GM18867 (cell line): ENCODE measurements at regions not wholly inside any gene's neighbourhood (a gene's known extent, or its start where the extent isn't known, plus 50 kb on each side); places are given as distances from the start of the nearest gene placed in this dataset.

ENCODE experiments used
- ATAC-seq: cut with Tn5 transposase; IDR thresholded peaks from one replicate; pipeline ENCODE4 v1.9.1; 2021; ENCODE audit warnings: mild to moderate bottlenecking, moderate library complexity; ENCODE audit not compliant: unreplicated experiment

GRCh38 chr10:2982146-2982545 lies 85.2 kb upstream of the PFKP start:
- no peak for ATAC-seq

GRCh38 chr10:2981361-2981801 lies 86.0 kb upstream of the PFKP start:
- ATAC-seq: no peak

DNA sequence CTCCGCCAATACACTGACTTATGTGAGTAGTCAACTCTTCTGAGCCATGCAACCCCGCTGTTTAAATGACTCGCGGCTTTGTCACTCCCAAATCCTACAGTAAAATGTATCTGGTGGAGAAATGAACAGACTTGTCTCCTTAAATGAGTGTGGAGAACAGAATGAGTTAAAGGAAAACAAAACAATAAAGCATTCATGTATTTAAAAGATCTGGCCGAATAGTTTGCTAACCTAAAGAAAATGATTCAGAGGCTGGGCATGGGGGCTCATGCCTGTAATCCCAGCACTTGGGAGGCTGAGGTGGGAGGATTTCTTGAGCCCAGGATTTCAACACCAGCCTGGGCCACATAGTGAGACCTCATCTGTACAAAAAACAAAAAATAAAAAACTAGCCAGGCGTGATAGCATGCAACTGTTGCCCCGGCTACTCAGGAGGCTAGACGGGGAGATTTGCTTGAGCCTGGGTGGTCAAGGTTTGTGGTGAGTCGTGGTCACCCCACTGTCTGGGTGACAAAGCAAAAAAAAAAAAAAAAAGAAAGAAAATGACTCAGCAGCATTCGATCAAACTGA lies 86.5 kb upstream of the PFKP start:
- ATAC-seq: no peak

GRCh38 chr10:2980116-2980515 lies 87.2 kb upstream of the PFKP start:
- no peak for ATAC-seq

- no peak for ATAC-seq
Observed at GRCh38 chr10:2979306-2979705, 88.0 kb upstream of the PFKP start.

GRCh38 chr10:2978574-2979273 lies 88.6 kb upstream of the PFKP start:
- peak; percentile 50 for ATAC-seq

GRCh38 chr10:2978111-2978510 lies 89.2 kb upstream of the PFKP start:
- peak; percentile 73 for ATAC-seq

GRCh38 chr10:2974503-2975207 lies 92.7 kb upstream of the PFKP start:
- no peak for ATAC-seq

DNA sequence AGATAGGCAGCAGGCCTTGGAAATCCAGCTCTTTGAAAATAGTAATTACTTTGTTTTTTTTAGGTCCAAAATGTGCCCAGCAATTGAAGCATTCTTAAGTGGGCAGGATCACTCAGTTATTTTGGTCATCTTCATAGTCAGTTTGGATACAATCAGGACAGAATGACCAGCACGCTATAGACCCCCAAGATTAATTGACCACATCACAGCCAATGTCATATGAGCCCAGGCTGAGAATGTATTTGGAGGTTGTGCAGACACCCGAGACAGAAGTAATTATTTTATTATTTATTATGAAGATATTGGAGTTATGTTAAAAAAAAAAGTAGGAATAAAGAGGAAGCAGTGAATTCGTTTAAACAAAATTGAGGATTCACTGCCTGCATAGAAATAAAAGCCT lies 93.3 kb upstream of the PFKP start:
- ATAC-seq: no peak

DNA sequence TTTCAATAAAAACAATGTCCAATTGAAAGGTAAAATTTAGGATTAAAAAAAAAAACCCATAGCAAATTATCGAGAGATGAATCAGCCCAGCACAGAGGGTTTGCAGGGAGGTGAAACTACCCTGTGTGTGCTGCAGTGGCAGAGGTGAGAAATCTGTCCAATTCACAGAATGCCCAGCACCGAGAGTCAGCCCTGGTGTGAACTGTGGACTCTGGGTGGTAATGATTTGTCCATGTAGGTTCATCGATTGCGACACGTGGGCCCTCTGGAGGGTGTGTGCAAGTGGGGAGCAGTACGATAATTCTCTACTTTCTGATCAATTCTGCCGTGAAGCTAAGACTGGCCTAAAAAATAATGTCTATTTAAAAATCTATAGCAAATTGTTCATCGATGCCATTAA lies 94.5 kb upstream of the PFKP start:
- ATAC-seq: no peak

GRCh38 chr10:2972216-2972615 lies 95.1 kb upstream of the PFKP start:
- ATAC-seq: no peak

DNA sequence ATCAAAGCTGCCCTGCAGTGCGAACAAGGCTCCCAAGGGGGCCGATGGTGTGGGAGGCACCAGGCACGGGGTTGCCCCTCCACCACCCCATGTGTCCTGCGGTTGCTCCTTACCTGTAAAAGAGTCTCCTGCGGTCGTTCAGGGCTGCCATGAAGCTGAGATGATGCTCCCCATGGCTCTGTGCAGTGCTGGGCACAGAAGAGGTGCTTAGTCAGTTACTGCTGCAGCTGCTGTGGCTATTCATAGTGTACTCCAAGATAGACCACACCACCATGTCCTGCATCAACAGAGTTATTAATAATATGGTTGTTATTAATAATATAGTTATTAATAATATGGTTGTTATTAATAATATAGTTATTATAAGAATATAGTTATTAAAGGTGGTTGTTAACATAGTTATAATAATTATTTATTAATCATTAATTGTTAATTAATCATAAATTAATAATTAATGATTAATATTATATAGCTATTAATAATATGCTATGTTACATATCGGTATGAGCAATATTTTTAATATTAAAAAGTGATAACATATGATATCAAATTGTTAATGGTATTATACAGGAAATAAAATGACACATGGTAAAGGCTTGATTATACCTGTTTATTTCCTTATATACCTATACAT lies 97.0 kb upstream of the PFKP start:
- ATAC-seq: no peak

- no peak for ATAC-seq
Observed at GRCh38 chr10:2968401-2969058, 98.8 kb upstream of the PFKP start.

DNA sequence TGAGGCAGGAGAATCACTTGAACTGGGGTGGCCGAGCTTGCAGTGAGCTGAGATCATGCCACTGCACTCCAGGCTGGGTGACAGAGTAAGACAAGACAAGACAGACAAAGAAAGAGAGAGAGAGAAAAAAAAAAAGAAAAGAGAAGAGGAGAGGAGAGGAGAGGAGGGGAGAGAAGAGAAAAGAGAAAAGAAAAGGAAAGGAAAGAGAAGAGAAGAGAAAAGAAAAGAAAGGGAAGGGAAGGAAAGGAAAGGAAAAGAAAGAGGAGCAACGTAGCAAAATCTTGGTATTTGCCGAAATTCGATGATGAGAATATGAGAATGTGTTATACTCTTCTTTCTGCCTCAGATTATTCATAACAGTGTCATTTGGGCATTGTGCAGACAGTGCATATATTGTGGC lies 101.2 kb upstream of the PFKP start:
- ATAC-seq: no peak

DNA sequence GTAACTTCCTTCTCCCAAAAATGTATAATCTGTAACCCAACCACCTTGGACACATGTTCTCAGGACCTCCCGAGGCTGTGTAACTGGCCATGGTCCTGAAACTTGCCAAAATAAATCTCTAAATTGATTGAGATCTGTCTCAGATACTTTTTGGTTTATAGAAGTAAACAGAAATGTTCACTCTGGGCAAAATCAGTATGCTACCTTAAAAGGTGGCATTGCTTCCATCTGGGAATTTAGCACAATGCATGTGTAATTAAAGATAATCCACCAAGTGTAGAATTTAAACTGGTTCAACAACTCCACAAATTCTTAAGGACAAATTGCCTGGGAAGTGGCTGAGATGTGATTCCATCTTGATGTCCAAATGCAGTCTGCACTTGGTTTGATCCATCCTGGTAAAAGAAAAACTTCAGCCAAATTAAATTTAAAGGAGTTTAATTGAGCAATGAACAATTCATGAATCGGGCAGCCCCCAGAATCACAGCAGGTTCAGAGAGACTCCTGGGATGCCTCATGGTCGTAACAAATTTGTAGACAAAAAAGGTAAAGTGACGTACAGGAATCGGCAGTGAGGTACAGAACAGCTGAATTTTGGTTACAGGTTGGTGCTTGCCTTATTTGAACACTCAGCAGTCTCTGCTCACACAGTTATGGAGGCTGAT lies 102.6 kb upstream of the PFKP start:
- no peak for ATAC-seq

- ATAC-seq: no peak
Observed at GRCh38 chr10:2963889-2964631, 103.3 kb upstream of the PFKP start.

DNA sequence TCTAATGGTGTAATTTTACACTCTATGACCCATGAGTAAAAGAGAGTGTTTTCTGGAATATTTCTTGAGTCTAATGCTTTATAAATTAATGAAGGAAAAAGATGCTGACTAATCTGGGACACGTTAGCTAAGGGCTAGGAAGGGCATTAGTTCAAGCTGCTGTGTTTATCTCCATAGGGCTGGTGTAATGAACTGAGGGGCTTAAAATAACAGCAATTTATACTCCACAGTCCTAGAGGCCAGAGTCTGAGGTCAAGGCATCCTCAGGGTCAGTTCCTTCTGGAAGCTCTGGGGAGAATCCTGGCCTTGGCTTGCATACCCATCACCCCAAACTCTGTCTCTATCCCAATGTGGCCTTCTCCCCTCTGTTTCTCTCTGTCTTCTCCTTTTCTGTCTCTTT lies 105.2 kb upstream of the PFKP start:
- ATAC-seq: no peak

GRCh38 chr10:2958659-2959058 lies 108.7 kb upstream of the PFKP start:
- ATAC-seq: no peak

- ATAC-seq: no peak
Observed at GRCh38 chr10:2957785-2958184, 109.6 kb upstream of the PFKP start.

DNA sequence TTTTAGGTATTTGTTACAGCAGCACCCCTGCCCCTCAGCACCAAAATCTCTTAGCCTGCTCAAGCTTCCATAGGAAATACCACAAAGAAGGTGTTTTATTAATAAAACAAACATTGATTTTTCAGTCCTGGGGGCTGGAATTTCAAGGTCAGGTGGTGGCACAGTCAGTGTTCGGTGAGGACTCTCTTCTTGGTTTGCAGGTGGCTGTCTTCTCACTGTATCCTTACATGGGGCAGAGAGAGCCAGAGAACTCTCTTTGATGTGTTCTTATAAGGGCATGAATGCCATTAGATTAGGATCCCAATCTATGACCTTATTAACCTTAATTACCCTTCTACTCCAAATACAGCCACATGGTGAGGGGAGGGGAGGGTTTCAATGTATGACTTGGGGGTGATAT lies 112.3 kb upstream of the PFKP start:
- no peak for ATAC-seq
